Left ventricle myocardium inferior (tissue), 1 donor: ENCODE measurements at regions not wholly inside any gene's neighbourhood (a gene's known extent, or its start where the extent isn't known, plus 50 kb on each side); places are given as distances from the start of the nearest gene placed in this dataset.
"Not testable (repeated sequence)": the region's sequence is repeated elsewhere in the genome, so short reads cannot be mapped to it uniquely, and the experiment has no call there.

Experiments used
- DNase-seq: peaks from one replicate; pipeline ENCODE4 v3.0.0-alpha.2; 2020
- H3K27ac ChIP-seq: fragments of 200-600 bp; replicated peaks from 2 replicates; pipeline ENCODE4 v1.8.0; 2021
- H3K27me3 ChIP-seq: fragments of 200-600 bp; 2 replicates; pipeline ENCODE4 v1.8.0; 2021; ENCODE audit warnings: low read depth
- H3K36me3 ChIP-seq: fragments of 200-600 bp; 2 replicates; pipeline ENCODE4 v1.8.0; 2021
- H3K4me1 ChIP-seq: fragments of 200-600 bp; 2 replicates; pipeline ENCODE4 v1.8.0; 2021
- H3K4me3 ChIP-seq: fragments of 200-600 bp; 2 replicates; pipeline ENCODE4 v1.8.0; 2021; ENCODE audit warnings: mild to moderate bottlenecking, moderate library complexity
- H3K9me3 ChIP-seq: fragments of 200-600 bp; replicated peaks from 2 replicates; pipeline ENCODE4 v1.8.0; 2021
- intact Hi-C: fragments of 100-400 bp; cut with micrococcal nuclease; formaldehyde crosslinking; loops from one replicate; pipeline ENCODE4 v1.11.0; 2022
- TF ChIP-seq, protein P1 (sequence below): fragments of 200-600 bp; IDR thresholded peaks from 2 replicates; pipeline ENCODE4 v1.8.0; 2021; ENCODE audit warnings: antibody characterized with exemption, mild to moderate bottlenecking, borderline replicate concordance
- donor health status: DM: no; HTN: yes; CAD: no; lungs with severe emphysema.

DNA sequence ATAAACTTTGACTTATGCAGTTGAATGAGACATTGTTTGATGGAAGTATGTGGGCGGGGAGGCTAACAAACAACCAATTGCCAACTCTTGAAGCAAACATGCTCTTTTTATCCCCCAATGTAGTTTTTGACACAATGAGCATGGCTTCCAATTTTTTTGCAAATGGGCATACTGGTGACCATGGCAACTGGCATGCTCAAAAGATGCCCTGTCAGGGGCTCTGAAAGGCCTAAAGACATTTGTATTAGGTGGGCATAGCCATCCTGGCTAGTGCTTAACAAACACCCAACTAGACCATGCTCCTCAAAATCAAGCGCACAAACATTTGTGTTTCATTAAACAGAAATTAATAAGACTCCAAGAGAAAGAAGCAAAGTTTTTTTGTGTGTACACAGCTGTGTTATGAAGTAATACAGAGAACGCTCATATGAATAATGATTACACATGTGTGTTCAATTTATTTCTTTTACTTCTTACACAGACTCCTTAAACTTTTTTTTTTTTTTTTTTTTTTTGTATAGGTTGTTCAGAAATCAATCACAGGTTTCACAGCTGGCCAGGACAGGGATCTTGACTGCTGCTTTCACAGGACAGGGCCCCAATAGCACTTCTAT is 95.6 kb downstream of the DLEU7 start:
- Histone ChIP-seq H3K27me3 (no peaks in the 10 kb centered on the region), H3K4me1 (no peaks in the 10 kb centered on the region), H3K4me3 (no peak overlapping the region), H3K9me3 (peaks cover 6% of the 10 kb centered on the region), H3K36me3 (no peaks in the 10 kb centered on the region), H3K27ac (no peak overlapping the region)
- TF ChIP-seq, protein P1, sequence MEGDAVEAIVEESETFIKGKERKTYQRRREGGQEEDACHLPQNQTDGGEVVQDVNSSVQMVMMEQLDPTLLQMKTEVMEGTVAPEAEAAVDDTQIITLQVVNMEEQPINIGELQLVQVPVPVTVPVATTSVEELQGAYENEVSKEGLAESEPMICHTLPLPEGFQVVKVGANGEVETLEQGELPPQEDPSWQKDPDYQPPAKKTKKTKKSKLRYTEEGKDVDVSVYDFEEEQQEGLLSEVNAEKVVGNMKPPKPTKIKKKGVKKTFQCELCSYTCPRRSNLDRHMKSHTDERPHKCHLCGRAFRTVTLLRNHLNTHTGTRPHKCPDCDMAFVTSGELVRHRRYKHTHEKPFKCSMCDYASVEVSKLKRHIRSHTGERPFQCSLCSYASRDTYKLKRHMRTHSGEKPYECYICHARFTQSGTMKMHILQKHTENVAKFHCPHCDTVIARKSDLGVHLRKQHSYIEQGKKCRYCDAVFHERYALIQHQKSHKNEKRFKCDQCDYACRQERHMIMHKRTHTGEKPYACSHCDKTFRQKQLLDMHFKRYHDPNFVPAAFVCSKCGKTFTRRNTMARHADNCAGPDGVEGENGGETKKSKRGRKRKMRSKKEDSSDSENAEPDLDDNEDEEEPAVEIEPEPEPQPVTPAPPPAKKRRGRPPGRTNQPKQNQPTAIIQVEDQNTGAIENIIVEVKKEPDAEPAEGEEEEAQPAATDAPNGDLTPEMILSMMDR = no peak
- intact Hi-C loops = no loop called here
- no peak for DNase-seq

DNA sequence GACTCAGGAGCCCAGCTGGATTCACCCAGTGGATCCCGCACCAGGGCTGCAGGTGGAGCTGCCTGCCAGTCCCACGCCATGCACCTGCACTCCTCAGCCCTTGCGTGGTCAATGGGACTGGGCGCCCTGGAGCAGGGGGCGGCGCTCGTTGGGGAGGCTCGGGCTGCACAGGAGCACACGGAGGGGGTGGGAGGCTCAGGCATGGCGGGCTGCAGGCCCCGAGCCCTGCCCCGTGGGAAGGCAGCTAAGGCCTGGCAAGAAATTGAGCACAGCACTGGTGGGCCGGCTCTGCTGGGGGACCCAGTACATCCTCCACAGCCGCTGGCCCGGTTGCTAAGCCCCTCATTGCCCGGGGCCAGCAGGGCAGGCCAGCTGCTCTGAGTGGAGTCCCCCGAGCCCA is 90.3 kb downstream of the DLEU7 start:
- H3K9me3 ChIP-seq, H3K27ac ChIP-seq, H3K4me1 ChIP-seq, H3K4me3 ChIP-seq, H3K27me3 ChIP-seq, intact Hi-C loops, DNase-seq, H3K36me3 ChIP-seq: not testable (repeated sequence)

DNA sequence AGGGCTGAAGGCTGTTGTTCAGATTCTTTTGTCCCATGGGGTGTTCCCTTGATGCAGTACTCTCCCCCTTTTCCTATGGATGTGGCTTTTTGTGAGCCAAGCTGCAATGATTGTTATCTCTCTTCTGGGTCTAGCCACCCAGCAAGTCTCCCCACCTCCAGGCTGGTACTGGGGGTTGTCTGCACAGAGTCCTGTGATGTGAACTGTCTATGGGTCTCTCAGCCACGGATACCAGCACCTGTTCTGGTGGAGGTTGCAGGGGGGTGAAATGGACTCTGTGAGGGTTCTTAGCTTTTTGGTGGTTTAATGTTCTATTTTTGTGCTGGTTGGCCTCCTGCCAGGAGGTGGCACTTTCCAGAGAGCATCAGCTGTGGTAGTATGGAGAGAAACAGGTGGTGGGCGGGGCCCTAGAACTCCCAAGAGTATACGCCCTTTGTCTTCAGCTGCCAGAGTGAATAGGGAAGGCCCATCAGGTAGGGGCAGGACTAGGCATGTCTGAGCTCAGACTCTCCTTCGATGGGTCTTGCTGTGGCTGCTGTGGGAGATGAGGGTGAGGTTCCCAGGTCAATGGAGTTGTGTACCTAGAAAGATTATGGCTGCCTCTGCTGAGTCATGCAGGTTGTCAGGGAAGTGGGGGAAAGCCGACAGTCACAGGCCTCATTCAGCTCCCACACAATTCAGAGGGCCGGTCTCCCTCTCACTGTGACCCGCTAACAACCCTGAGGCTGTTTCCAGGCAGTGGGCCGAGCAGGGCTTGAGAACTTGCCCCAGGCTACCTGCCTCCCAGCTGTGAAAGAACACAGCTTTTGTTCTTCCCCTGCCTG is 87.4 kb downstream of the DLEU7 start:
- intact Hi-C loops = not testable (repeated sequence)

DNA sequence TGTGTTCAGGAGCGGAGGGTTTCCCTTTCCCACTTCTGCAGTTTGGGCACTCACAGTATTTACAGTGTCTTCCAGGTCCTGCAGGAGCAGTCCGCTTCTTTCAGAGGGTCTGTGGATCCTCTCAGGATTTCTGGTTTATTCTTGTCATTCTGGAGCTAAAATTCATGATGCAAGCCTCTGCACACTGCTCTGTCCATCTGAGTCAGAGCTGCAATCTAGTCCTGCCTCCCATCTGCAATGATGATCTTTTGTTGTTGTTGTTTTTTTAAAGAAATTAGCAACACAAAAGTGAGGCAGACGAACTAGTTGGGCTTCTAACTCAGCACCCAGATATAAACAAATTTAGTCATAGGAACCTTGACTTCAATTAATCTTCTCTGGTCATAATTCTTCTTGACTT is 86.5 kb downstream of the DLEU7 start:
- no peak for DNase-seq
- TF ChIP-seq, protein P1 = no peak

More for the DNA sequence above, 87.4 kb downstream of the DLEU7 start:
- H3K4me1 ChIP-seq, H3K27me3 ChIP-seq, H3K27ac ChIP-seq, H3K9me3 ChIP-seq, DNase-seq, H3K36me3 ChIP-seq, H3K4me3 ChIP-seq: not testable (repeated sequence)

DNA sequence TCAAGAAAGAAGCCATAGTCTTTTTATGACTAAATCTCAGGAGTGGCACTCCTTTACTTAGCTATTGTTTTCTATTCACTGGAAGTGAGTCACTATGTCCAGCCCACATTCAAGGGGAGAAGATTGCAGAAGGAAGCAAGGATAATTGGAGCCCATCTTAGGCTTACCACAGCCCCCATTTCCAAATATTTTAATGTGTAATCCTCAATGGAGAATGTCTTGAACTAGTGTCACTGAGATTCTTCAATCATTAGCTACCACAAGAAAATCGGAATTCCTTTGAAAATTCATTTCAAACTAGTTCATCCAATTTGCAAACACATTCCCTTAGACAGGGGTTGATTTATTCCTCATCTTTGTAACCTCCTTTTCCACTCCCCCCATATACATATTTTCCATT is 84.7 kb downstream of the DLEU7 start:
- TF ChIP-seq, protein P1 = no peak
- Histone ChIP-seq H3K4me1 (no peaks in the 10 kb centered on the region), H3K4me3 (no peak overlapping the region), H3K27me3 (no peaks in the 10 kb centered on the region), H3K9me3 (peaks cover 4% of the 10 kb centered on the region), H3K27ac (no peak overlapping the region), H3K36me3 (no peaks in the 10 kb centered on the region)
- intact Hi-C loops = no loop called here
- no peak for DNase-seq

More for the DNA sequence above, 86.5 kb downstream of the DLEU7 start:
- H3K4me1 ChIP-seq = no peaks in the 10 kb centered on the region
- no peak overlapping the region for H3K27ac ChIP-seq
- no peaks in the 10 kb centered on the region for H3K27me3 ChIP-seq
- H3K9me3 ChIP-seq = peaks cover 4% of the 10 kb centered on the region
- H3K36me3 ChIP-seq = no peaks in the 10 kb centered on the region
- H3K4me3 ChIP-seq = no peak overlapping the region
- intact Hi-C loops = no loop called here

DNA sequence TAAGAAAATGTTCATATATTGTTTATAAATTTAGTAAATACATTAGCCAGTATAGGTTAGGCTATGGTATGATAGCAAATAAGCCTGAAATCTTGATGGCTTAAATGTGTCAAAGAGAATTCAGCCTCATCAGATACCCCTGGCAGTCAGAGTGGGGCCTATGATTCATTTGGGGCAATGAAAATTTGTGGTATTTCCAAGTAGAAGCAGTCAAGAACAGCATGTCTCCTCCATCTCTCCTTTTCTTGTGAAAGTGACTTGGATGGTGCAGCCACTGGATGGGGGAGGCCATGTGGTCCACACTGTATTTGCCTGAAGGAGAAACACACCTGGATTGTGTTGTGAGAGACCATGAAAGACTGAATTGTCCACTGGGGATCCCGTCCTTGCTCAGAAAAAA is 82.7 kb downstream of the DLEU7 start:
- TF ChIP-seq, protein P1 = no peak
- Histone ChIP-seq H3K4me1 (no peaks in the 10 kb centered on the region), H3K36me3 (no peaks in the 10 kb centered on the region), H3K4me3 (no peak overlapping the region), H3K27me3 (no peaks in the 10 kb centered on the region), H3K27ac (no peak overlapping the region), H3K9me3 (peaks cover 4% of the 10 kb centered on the region)
- intact Hi-C loops = no loop called here
- no peak for DNase-seq
